ENCODE measurements at regions not wholly inside any gene's neighbourhood (a gene's known extent, or its start where the extent isn't known, plus 50 kb on each side); places are given as distances from the start of the nearest gene placed in this dataset.

GRCh38 chr2:48209214-48209885 is 105.1 kb upstream of the FOXN2 start:
- TF ChIP-seq CTCF (conservative IDR thresholded peaks at IDR 0.05; ENCODE audit: low read depth, low read length) (no peak), EZH2 (IDR thresholded peaks at IDR 0.05; ENCODE audit: low read length, unreplicated experiment) (no peak)

Measured in PC-3 (cell line).